Small intestine (tissue), 7 donors: ENCODE measurements at regions not wholly inside any gene's neighbourhood (a gene's known extent, or its start where the extent isn't known, plus 50 kb on each side); places are given as distances from the start of the nearest gene placed in this dataset.
"Not testable (repeated sequence)": the region's sequence is repeated elsewhere in the genome, so short reads cannot be mapped to it uniquely, and the experiment has no call there.

Source experiments
- DNase-seq, 2 donors: peaks; one replicate each; pipeline versions ENCODE4 v3.0.0 to v3.0.0-alpha.2; 2013
- FAIRE-seq: peaks from 2 replicates; lab custom pipeline; 2012; peaks lifted over from hg19 to GRCh38; lab: Jason Lieb, UNC
- H3K27ac ChIP-seq, 3 donors: one replicate each; pipeline ENCODE4 v1.5.1; 2013; ENCODE audit warnings: low read length in 2 of 3, mild to moderate bottlenecking in 2 of 3, control low read depth in 1 of 3, inconsistent platforms in 1 of 3, low read depth in 1 of 3, moderate library complexity in 1 of 3
- H3K27me3 ChIP-seq, 3 donors: one replicate each; pipeline ENCODE4 v1.6.1; 2013; ENCODE audit warnings: low read length in 3 of 3, inconsistent platforms in 1 of 3; ENCODE audit not compliant: control insufficient read depth in 3 of 3, insufficient read depth in 3 of 3
- H3K36me3 ChIP-seq, 3 donors: one replicate each; pipeline ENCODE4 v1.6.1; 2013; ENCODE audit warnings: low read length in 3 of 3, inconsistent platforms in 1 of 3, low read depth in 1 of 3, mild to moderate bottlenecking in 1 of 3, moderate library complexity in 1 of 3; ENCODE audit not compliant: control insufficient read depth in 3 of 3, insufficient read depth in 2 of 3
- H3K4me1 ChIP-seq, 3 donors: one replicate each; pipeline ENCODE4 v1.6.1; 2013; ENCODE audit warnings: low read length in 2 of 3, inconsistent platforms in 1 of 3, low read depth in 1 of 3, mild to moderate bottlenecking in 1 of 3, moderate library complexity in 1 of 3; ENCODE audit not compliant: control insufficient read depth in 3 of 3, insufficient read depth in 2 of 3
- H3K4me3 ChIP-seq, 3 donors: one replicate each; pipeline ENCODE4 v1.5.1; 2013; ENCODE audit warnings: low read length in 3 of 3, control low read depth in 1 of 3, inconsistent platforms in 1 of 3, low read depth in 1 of 3, mild to moderate bottlenecking in 1 of 3, moderate library complexity in 1 of 3
- H3K9me3 ChIP-seq, 2 donors: one replicate each; pipeline ENCODE4 v1.6.1; 2013; ENCODE audit warnings: low read depth in 1 of 2, low read length in 1 of 2; ENCODE audit not compliant: control insufficient read depth in 2 of 2, insufficient read depth in 1 of 2
- WGBS, 3 donors: extraction: QIAGEN DNeasy Blood & Tissue Kit; methylation state at CpG; one replicate each; pipeline ENCODE4 v1.1.7; 2013; 5-methylcytosine and 5-hydroxymethylcytosine counted together
- donor health status: healthy with polysubstance abuse.
- donor health status: control.
- donor health status: control.
- donor health status: Bipolar disorder and iron deficiency.
- donor health status: healthy.

DNA sequence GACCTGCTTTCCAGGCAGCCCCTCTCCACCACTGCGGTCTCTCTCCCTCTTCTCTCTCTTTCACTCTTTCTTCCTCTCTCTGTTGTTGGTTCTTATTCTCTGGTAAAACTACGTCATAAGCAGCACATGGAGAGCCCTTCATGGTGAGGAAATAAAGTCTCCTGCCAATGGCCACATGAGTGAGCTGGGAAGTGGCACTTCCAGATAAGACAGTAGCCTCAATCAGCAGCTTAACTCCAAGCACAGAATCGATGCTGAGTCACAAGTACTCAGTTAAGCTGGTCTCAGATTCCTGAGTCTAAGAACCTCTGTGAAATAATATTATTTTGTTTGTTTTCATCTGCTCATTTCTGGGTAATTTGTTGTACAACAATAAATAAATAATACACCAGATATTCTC, 500.1 kb downstream of the GABRG2 start:
- H3K27ac ChIP-seq, result no peak overlapping the region
- H3K4me1 ChIP-seq, result no peaks in the 10 kb centered on the region
- FAIRE-seq, result no peak
- WGBS, 3 donors, result 53 to 71% (median 61%) methylated on average over 3 of the region's 3 CpGs
- no peak overlapping the region for H3K4me3 ChIP-seq
- DNase-seq, result no peak
- H3K36me3 ChIP-seq, result no peaks in the 10 kb centered on the region
- H3K9me3 ChIP-seq, result no peaks in the 10 kb centered on the region
- no peaks in the 10 kb centered on the region for H3K27me3 ChIP-seq

DNA sequence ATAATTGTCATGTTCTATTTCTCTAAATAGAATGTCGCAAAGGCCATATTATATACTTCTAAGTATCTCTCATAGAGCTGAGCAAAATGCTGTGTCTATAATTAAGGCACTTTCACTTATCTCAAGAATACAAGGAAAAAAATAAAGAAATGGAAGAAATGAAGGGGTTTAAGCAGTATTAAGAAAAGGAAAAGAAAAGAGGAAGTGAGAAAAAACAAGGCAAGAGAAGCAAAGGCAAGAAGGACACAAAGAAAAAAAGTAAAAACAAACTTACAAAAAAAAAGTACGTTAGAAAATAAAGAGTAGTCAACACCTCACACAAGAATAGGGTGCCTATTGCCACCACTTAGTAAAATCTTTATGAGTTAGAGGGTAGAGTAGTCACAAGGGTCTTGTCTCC, 506.2 kb downstream of the GABRG2 start:
- WGBS, 3 donors, result 75 to 83% (median 76%) methylated on average over 2 of the region's 2 CpGs
- no peaks in the 10 kb centered on the region for H3K9me3 ChIP-seq
- H3K27ac ChIP-seq, result no peak overlapping the region
- H3K4me1 ChIP-seq, result no peaks in the 10 kb centered on the region
- DNase-seq (no peak), FAIRE-seq (no peak)
- H3K36me3 ChIP-seq, result no peaks in the 10 kb centered on the region
- H3K27me3 ChIP-seq, result no peaks in the 10 kb centered on the region
- no peak overlapping the region for H3K4me3 ChIP-seq

- FAIRE-seq (no peak), DNase-seq (no peak)
- Histone ChIP-seq H3K4me3 (no peak overlapping the region), H3K36me3 (no peaks in the 10 kb centered on the region), H3K27me3 (no peaks in the 10 kb centered on the region), H3K4me1 (no peaks in the 10 kb centered on the region), H3K9me3 (no peaks in the 10 kb centered on the region), H3K27ac (no peak overlapping the region)
Observed at GRCh38 chr5:162591724-162592123, 524.2 kb downstream of the GABRG2 start.

DNA sequence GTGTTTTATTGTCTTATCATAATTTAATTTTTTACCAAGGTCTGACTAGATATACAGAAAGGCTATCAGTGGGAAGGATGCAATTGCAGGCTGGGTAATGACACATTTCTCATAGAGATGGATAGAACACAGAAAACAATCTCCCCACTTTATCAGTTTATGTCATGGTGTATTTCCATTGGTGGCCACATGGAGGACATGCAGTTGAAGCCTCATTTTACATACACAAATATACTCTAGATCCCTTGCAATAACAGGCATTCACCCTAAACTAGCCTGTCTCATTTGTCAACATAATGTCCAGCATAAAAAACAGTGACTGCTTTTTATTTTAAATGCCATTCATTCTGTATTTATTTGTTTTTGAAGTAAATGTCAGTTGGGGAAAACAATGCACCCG, 526.3 kb downstream of the GABRG2 start:
- Histone ChIP-seq H3K4me3 (no peak overlapping the region), H3K9me3 (peaks cover 0 to 2% of the 10 kb centered on the region in 2 donors), H3K36me3 (no peaks in the 10 kb centered on the region), H3K27ac (no peak overlapping the region), H3K27me3 (no peaks in the 10 kb centered on the region), H3K4me1 (no peaks in the 10 kb centered on the region)
- whole genome bisulfite sequencing, 3 donors, result 79 to 89% (median 82%) methylated on average over 1 of the region's 1 CpG
- DNase-seq (peak; percentile 10 to 18), FAIRE-seq (no peak)

GRCh38 chr5:162603443-162604070, 536.0 kb downstream of the GABRG2 start:
- Histone ChIP-seq H3K27me3 (no peaks in the 10 kb centered on the region), H3K36me3 (no peaks in the 10 kb centered on the region), H3K27ac (no peak overlapping the region), H3K4me3 (no peak overlapping the region), H3K4me1 (no peaks in the 10 kb centered on the region), H3K9me3 (peaks cover 0 to 1% of the 10 kb centered on the region in 2 donors)
- WGBS, 3 donors, result 46 to 63% (median 55%) methylated on average over 3 of the region's 3 CpGs
- DNase-seq (no peak), FAIRE-seq (no peak)

- no peak for FAIRE-seq
- no peaks in the 10 kb centered on the region for H3K36me3 ChIP-seq
- no peak overlapping the region for H3K4me3 ChIP-seq
- H3K4me1 ChIP-seq, result no peaks in the 10 kb centered on the region
- no peak overlapping the region for H3K27ac ChIP-seq
- H3K27me3 ChIP-seq, result no peaks in the 10 kb centered on the region
- no peak for DNase-seq
- WGBS, 3 donors, result 68 to 77% (median 75%) methylated on average over 4 of the region's 4 CpGs
- H3K9me3 ChIP-seq, result peaks cover 2 to 11% of the 10 kb centered on the region in 2 donors
Observed at GRCh38 chr5:162607879-162608278, 540.3 kb downstream of the GABRG2 start.

DNA sequence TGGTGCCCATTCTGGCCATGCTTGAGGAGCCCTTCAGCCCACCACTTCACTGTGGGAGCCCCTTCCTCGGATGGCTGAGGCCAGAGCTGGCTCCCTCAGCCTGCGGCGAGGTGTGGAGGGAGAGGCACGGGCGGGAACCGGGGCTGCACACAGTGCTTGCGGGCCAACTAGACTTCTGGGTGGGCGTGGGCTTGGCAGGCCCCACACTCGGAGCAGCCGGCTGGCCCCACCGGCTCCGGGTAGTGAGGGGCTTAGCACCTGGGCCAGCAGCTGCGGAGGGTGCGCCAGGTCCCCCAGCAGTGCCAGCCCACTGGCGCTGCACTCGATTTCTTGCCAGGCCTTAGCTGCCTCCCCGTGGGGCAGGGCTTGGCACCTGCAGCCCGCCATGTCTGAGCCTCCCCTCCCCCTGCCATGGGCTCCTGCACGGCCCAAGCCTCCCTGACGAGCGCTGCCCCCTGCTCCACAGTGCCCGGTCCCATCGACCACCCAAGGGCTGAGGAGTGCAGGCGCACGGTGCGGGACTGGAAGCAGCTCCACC, 554.2 kb downstream of the GABRG2 start:
- not testable (repeated sequence) for H3K9me3 ChIP-seq, FAIRE-seq, DNase-seq, H3K4me3 ChIP-seq, H3K4me1 ChIP-seq, H3K36me3 ChIP-seq, H3K27ac ChIP-seq, H3K27me3 ChIP-seq
- 92 to 94% (median 94%) methylated on average over 22 to 26 of the region's 26 CpGs for WGBS, 3 donors

DNA sequence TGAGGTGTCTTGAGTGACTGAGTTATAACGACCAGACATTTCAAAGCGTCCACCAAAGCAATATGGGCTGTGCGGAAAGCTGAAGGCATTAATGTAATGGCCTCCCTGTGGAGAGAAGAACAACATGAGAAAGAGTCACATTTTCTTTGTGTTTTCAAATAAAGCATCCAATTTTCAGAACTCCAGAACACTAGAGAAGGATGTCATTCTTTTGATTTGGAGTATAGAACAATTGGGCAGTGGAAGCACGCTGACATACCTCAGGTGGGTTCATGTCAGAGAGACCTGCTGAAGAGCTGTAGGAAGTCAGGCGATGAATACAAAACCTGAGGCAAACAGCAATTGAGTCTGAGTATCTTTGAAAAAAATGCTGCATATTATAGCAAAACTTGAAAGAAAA, 556.5 kb downstream of the GABRG2 start:
- peaks cover 0 to 7% of the 10 kb centered on the region in 2 donors for H3K9me3 ChIP-seq
- H3K4me3 ChIP-seq, result no peak overlapping the region
- no peak overlapping the region for H3K27ac ChIP-seq
- WGBS, 3 donors, result 82 to 87% (median 87%) methylated on average over 5 of the region's 5 CpGs
- no peaks in the 10 kb centered on the region for H3K27me3 ChIP-seq
- H3K4me1 ChIP-seq, result no peaks in the 10 kb centered on the region
- no peak for FAIRE-seq
- no peak for DNase-seq
- H3K36me3 ChIP-seq, result no peaks in the 10 kb centered on the region

DNA sequence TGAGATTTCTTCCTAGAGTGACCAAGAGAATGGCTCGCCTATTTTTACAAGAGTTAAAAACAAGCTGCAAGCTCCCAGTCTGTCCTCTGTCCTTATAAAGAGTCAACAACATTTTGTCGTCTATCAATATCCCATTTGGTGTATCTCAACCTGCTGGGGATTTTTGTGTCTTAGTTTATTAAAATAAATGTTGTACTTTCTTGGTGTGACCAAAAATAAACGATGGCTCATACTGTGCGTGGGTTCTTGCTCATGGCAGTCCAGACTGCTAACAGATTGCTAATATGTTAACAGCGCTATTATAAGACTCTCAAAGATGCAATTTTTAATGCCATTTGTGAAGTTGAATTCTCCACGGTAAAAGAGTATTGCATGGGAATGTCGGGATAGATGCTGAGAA, 569.9 kb downstream of the GABRG2 start:
- Histone ChIP-seq H3K9me3 (peaks cover 0 to 24% of the 10 kb centered on the region in 2 donors), H3K4me3 (no peak overlapping the region), H3K36me3 (no peaks in the 10 kb centered on the region), H3K4me1 (no peaks in the 10 kb centered on the region), H3K27me3 (no peaks in the 10 kb centered on the region), H3K27ac (no peak overlapping the region)
- DNase-seq (no peak), FAIRE-seq (no peak)
- WGBS, 3 donors, result 86 to 90% (median 87%) methylated on average over 7 of the region's 7 CpGs
